ENCODE measurements at regions not wholly inside any gene's neighbourhood (a gene's known extent, or its start where the extent isn't known, plus 50 kb on each side); places are given as distances from the start of the nearest gene placed in this dataset.

DNA sequence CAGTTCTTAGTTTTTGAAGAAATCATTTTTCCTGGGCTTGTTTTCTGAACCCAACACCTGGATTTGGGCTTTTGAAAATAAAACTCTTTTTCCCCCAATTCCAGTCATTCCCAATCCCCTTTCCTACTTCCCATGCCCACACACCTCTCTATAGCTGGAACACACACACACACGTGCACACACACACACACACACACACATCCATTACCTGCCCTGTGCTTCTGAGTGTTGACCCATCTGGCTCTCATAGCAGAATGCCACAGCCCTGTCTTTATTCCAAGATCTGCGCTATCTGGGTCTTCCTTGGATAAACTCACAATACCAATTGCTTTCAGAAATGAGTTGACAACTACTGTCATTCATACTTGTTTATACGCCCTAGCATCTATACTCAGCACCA is 54.9 kb upstream of the C4orf54 start:
- DNase-seq (ENCODE audit: low read depth): no peak

DNA sequence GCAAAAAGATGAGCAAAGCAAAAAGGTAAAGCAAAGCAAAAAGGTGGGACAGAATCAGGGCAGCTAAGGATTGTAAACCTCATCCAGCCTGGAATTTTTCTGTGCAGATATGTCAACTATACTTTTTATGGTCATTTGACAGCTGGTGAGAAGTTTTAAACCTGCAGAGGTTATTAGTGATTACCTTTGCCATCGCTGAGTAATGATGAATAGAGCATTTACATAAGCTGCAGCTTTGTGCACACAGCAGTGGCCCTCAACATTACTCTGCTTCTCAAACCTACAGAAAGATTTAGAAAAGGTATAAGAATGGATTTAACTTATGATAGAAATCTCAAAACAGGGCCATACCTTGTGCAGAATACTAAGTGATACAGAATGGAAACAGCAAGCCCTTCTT is 54.5 kb upstream of the C4orf54 start:
- DNase-seq (ENCODE audit: low read depth): no peak

DNA sequence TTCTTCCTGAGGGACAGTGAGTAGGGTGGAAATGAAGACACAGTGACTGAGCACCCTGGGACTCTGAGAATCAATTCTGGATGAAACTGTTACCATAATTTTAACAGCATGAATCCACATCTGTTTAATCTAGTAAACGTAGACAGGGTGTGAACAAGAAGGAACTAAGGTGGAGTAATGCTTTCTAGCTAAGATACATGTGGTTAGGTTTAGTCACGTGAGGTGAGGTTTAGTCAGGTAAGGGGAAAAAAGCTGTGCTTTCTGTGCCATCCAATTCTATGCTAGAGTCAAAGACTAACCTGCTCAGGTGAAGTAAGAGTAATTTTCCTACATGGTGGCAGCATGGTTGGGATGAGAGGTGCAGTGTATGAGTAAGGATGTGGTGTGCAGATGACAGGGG is 54.0 kb upstream of the C4orf54 start:
- no peak for DNase-seq (ENCODE audit: low read depth)

- peak; percentile 52 for DNase-seq (ENCODE audit: low read depth)
These were observed 53.2 kb upstream of the C4orf54 start for GRCh38 chr4:99710681-99711345.

DNA sequence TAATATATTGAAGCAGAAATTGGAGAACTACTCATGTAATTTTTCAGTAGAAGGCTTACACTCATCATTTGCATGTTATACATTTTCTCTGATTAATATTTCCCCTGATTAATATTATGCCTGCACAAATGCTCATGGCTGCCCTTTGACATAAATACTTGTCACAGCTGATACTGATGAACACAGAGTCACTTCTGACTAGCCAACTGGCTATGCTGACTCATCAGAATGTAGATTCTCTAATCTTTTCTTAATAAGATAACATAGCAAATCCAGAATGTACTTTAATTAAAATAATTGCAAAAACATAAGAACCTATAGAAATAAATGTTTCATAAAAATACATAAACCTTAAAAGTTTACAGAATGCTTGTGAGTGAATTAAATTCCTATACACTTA is 52.4 kb upstream of the C4orf54 start:
- DNase-seq (ENCODE audit: low read depth): no peak

GRCh38 chr4:99708551-99708950 is 50.9 kb upstream of the C4orf54 start:
- DNase-seq (ENCODE audit: low read depth): no peak
